Lower lobe of right lung (tissue), 2 donors: ENCODE measurements at regions not wholly inside any gene's neighbourhood (a gene's known extent, or its start where the extent isn't known, plus 50 kb on each side); places are given as distances from the start of the nearest gene placed in this dataset.

Source experiments
- ATAC-seq, 2 donors: fragments of 200-7000 bp; cut with Tn5 transposase; one replicate each; pipeline ENCODE4 v1.9.1; 2020 to 2022; ENCODE audit warnings: mild to moderate bottlenecking in 2 of 2, moderate library complexity in 2 of 2
- DNase-seq: peaks from one replicate; pipeline ENCODE4 v3.0.0-alpha.2; 2020
- H3K27ac ChIP-seq: fragments of 200-600 bp; one replicate; pipeline ENCODE4 v1.8.0; 2022
- H3K27me3 ChIP-seq: fragments of 200-600 bp; one replicate; pipeline ENCODE4 v1.8.0; 2022; ENCODE audit warnings: low read depth
- H3K36me3 ChIP-seq: fragments of 200-600 bp; one replicate; pipeline ENCODE4 v1.8.0; 2022; ENCODE audit warnings: mild to moderate bottlenecking
- H3K4me1 ChIP-seq: fragments of 200-600 bp; one replicate; pipeline ENCODE4 v1.8.0; 2022
- H3K4me3 ChIP-seq: fragments of 200-600 bp; one replicate; pipeline ENCODE4 v1.8.0; 2022; ENCODE audit warnings: mild to moderate bottlenecking
- H3K9me3 ChIP-seq: fragments of 200-600 bp; one replicate; pipeline ENCODE4 v1.8.0; 2022
- intact Hi-C: fragments of 100-400 bp; cut with DNase I; formaldehyde crosslinking; loops from one replicate; pipeline ENCODE4 v1.11.0; 2022
- TF ChIP-seq, protein P1 (sequence below): fragments of 200-600 bp; IDR thresholded peaks from one replicate; pipeline ENCODE4 v1.8.0; 2022; ENCODE audit warnings: antibody characterized with exemption, mild to moderate bottlenecking
- donor health status: DM: no; HTN: yes; CAD: no; lungs with severe emphysema.

DNA sequence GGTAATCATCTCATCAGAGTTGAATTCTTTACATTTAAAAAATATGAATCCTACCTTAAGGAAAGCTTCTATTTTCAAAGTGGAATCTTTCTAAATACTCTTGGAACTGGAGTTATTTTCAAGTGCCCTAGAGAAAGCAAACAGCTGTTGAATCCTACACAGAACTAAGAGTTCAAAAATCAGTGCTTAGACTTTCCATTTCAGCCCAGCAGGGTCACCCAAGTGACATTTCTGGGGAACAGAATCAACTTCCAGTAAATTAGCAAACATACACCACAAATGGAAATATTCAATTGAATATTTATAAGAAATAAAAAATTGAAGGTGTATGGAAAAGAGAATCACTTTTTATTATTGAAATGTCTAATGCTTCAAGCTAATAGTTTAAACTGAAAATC, 427.7 kb upstream of the NOX3 start:
- TF ChIP-seq, protein P1, sequence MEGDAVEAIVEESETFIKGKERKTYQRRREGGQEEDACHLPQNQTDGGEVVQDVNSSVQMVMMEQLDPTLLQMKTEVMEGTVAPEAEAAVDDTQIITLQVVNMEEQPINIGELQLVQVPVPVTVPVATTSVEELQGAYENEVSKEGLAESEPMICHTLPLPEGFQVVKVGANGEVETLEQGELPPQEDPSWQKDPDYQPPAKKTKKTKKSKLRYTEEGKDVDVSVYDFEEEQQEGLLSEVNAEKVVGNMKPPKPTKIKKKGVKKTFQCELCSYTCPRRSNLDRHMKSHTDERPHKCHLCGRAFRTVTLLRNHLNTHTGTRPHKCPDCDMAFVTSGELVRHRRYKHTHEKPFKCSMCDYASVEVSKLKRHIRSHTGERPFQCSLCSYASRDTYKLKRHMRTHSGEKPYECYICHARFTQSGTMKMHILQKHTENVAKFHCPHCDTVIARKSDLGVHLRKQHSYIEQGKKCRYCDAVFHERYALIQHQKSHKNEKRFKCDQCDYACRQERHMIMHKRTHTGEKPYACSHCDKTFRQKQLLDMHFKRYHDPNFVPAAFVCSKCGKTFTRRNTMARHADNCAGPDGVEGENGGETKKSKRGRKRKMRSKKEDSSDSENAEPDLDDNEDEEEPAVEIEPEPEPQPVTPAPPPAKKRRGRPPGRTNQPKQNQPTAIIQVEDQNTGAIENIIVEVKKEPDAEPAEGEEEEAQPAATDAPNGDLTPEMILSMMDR: no peak
- Histone ChIP-seq H3K4me1 (peaks cover 17% of the 10 kb centered on the region), H3K27ac (peak overlapping the region; percentile 14), H3K4me3 (no peak overlapping the region), H3K36me3 (no peaks in the 10 kb centered on the region), H3K9me3 (no peaks in the 10 kb centered on the region), H3K27me3 (no peaks in the 10 kb centered on the region)
- intact Hi-C loops: no loop called here
- ATAC-seq (no peak), DNase-seq (no peak)

DNA sequence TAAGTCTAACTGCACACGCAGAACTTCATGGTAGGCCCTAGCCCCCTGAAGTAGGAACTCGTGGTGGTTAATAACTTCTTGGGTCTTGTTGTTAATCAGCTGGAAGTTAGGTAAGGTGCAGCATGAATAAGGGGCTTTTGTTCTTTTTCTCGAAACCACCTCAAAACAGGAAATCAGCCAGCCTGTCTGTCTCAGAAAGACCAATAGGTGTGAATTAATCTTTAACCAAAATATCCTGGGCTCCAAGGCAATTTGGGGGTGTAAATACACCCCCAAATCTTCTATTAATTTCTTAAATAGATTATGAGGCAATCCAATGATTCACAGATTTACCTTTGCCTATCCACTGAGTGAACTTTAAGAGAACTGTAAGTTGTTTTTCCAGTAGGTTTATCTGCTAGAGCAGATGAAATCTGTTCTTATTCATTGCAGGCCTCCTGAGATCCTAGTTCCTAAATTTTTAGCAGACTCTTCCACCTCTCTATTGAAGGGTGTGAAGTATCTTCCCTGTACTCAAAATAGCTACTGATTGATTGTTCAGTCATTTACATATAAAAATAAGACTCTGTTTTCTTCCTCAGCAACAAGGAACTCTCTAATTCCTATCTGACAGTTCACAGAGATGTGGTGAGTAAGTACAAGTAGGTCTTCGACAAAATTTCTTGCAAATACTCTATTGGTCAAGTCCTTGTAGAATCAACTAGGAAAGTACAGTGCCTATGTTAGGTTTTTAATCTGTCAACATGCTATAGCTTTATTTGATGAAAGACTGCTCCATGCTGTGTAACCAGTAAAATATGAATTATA, 427.1 kb upstream of the NOX3 start:
- TF ChIP-seq, protein P1: no peak
- Histone ChIP-seq H3K4me1 (peaks cover 17% of the 10 kb centered on the region), H3K4me3 (no peak overlapping the region), H3K27me3 (no peaks in the 10 kb centered on the region), H3K9me3 (no peaks in the 10 kb centered on the region), H3K36me3 (no peaks in the 10 kb centered on the region), H3K27ac (peak overlapping the region; percentile 14)
- intact Hi-C loops: no loop called here
- DNase-seq (no peak), ATAC-seq (no peak)

DNA sequence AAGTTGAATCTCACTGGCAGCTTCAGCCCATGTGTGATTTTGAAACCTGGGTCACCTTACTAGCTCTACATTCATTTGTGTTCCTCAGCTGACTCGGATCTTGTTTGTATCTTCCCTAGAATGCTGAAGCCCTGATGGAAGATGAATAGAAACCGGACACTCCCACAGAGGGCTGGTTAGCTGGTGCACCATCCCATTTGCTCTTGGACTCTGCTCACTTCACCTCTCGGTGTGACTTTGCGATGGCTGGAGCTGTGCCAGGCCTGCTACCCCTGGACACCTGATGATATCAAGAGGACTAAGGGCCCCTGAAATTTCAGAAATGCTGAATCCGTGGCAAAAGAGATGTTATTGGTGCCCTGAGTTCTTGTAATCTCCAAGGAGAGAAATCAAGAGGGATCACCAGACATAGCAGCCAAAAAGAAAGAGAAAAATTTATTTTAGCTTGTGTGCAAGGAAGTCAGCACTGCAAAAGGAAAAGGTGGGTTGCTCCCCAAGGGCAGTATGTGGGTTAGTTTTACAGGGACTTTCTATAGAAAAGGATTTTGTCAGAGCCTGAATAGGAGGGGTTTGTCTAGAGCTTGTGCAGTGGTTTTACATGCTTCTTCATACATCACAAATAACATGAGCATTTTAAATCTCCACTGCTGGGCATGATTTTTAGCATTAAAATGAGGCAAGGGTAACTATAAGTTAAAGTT, 426.3 kb upstream of the NOX3 start:
- ATAC-seq (no peak), DNase-seq (no peak)
- intact Hi-C loops: no loop called here
- Histone ChIP-seq H3K27ac (no peak overlapping the region), H3K4me1 (peaks cover 17% of the 10 kb centered on the region), H3K9me3 (no peaks in the 10 kb centered on the region), H3K27me3 (no peaks in the 10 kb centered on the region), H3K36me3 (no peaks in the 10 kb centered on the region), H3K4me3 (no peak overlapping the region)
- TF ChIP-seq, protein P1: no peak

DNA sequence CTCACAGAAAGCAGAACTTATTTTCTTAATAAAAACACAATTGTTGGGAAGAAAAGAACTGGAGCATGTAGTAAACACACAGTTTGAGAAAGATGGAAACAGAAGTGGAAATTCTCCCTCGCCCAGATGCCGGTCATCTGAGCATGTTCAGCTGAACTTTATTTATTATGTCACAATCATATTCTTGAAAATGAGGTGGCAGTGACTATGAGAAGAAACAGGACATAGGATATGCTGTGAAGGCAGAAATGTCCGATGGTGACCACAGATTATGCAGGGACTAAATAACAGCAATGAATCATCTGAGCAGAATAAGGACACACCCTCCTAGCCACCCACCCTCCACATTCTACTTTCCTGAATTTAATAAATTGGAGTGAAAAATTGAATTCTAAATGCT, 425.3 kb upstream of the NOX3 start:
- DNase-seq (no peak), ATAC-seq (peak in 1 of 2 donors; percentile 21)
- H3K27ac ChIP-seq: no peak overlapping the region
- TF ChIP-seq, protein P1: no peak
- no peaks in the 10 kb centered on the region for H3K36me3 ChIP-seq
- no peaks in the 10 kb centered on the region for H3K27me3 ChIP-seq
- no peaks in the 10 kb centered on the region for H3K9me3 ChIP-seq
- intact Hi-C loops: no loop called here
- no peak overlapping the region for H3K4me3 ChIP-seq
- H3K4me1 ChIP-seq: peaks cover 17% of the 10 kb centered on the region

DNA sequence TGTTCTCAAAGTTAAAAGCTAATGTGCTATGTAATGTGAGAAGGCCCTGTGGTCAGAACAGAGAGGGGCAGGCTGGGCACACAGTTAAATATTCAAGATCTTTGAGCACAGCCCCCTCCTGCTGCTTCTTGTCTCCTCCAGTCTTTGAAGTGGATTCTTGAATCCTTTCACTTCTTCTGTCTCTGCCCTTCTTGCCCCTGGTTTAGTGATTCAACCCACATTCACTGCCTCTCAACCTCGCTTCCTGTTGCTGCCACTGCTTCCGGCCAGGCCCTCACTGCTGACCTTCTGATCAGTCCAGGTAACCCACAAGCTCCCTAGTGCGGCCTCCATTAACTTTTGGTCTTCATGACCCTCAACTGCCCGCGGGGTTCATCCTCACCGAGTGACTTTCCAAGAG, 417.3 kb upstream of the NOX3 start:
- ATAC-seq: no peak

More for the DNA sequence above, 417.3 kb upstream of the NOX3 start:
- DNase-seq: no peak
- intact Hi-C loops: no loop called here
- Histone ChIP-seq H3K4me3 (no peak overlapping the region), H3K4me1 (no peaks in the 10 kb centered on the region), H3K36me3 (no peaks in the 10 kb centered on the region), H3K27me3 (no peaks in the 10 kb centered on the region), H3K27ac (no peak overlapping the region), H3K9me3 (no peaks in the 10 kb centered on the region)
- TF ChIP-seq, protein P1: no peak
